Heart left ventricle (tissue), 13 donors: ENCODE measurements at regions not wholly inside any gene's neighbourhood (a gene's known extent, or its start where the extent isn't known, plus 50 kb on each side); places are given as distances from the start of the nearest gene placed in this dataset.

ENCODE experiments used
- POLR2A ChIP-seq, 2 donors: fragments of 450-650 bp; IDR thresholded peaks; one replicate each; pipeline ENCODE4 v1.6.1; 2017; ENCODE audit warnings: antibody characterized with exemption in 2 of 2, mild to moderate bottlenecking in 2 of 2, moderate library complexity in 2 of 2
- TF ChIP-seq, protein P1 (sequence below), 12 donors: fragments of 200-600 bp; sonication (generic) in 4 of 12; IDR thresholded peaks; one replicate each; pipeline versions ENCODE4 v1.5.0 to v1.8.0; 2018 to 2022; ENCODE audit warnings: antibody characterized with exemption in 12 of 12, mild to moderate bottlenecking in 5 of 12
- donor health status: ischemic (EF 13 %, LVEDD 7.1; RV severe dilation, severe dysfunction).
- donor health status: DM: no; HTN: yes; CAD: no.
- donor health status: DM: no; HTN: no; CAD: no.
- donor health status: ischemic (EF 25% LVEDD 6.9; RV normal size, moderate dysfunction).
- donor health status: ischemic (EF 25% LVEDD 5.7; RV mildly dilated, moderate dysfunction).
- donor health status: ischemic (EF 35%, LVEDD 5.7; RV mildly dilated, moderate dysfunction).
- donor health status: nonischemic (EF 11% LVEDD 7.7; RV severe dilation, severe dysfunction).
- donor health status: DM: yes; HTN: yes; CAD: no.
- donor health status: PGD.
- donor health status: ischemic (EF 29% LVEDD 5.4; RV normal size, mild dysfunction).
- donor health status: nonischemic (EF 23%, LVEDD 6.1; RV moderate dilation, normal function).

DNA sequence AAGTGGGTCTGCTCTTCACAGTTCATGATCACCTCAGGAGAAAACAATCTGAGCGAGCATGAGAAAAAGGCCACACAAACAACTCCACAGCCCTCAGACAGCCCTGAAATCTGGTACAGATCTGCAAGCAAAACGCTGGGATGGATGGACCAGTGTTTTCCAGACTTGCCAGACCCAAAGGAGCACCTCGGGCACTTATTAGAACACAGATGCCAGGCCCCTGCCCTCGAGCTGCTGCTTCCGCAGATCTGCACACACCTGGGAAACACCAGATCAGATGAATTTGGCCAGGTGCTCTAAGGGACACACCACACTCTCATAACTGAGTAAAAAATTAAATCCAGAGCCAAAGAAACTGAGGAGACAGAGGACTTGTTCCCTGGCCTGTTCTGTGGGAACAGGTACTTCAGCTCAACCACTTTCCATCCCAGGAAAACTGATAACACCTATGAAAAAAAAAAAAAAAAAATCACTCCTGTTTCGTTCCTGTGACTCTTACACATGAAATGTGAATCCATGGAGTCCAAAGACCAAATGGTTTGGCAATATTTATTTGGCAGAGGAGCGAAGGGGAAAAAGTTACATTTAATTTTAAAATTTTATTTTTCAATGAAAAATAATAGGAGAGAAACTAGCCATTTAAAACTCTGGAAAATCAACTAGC is 202.9 kb upstream of the ESRRG start:
- TF ChIP-seq, protein P1, sequence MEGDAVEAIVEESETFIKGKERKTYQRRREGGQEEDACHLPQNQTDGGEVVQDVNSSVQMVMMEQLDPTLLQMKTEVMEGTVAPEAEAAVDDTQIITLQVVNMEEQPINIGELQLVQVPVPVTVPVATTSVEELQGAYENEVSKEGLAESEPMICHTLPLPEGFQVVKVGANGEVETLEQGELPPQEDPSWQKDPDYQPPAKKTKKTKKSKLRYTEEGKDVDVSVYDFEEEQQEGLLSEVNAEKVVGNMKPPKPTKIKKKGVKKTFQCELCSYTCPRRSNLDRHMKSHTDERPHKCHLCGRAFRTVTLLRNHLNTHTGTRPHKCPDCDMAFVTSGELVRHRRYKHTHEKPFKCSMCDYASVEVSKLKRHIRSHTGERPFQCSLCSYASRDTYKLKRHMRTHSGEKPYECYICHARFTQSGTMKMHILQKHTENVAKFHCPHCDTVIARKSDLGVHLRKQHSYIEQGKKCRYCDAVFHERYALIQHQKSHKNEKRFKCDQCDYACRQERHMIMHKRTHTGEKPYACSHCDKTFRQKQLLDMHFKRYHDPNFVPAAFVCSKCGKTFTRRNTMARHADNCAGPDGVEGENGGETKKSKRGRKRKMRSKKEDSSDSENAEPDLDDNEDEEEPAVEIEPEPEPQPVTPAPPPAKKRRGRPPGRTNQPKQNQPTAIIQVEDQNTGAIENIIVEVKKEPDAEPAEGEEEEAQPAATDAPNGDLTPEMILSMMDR (IDR thresholded peaks at IDR 0.05), result no peak
- TF ChIP-seq POLR2A (IDR thresholded peaks at IDR 0.05), result no peak
